CD4-positive, CD25-positive, alpha-beta regulatory T cell (primary cell): ENCODE measurements at regions not wholly inside any gene's neighbourhood (a gene's known extent, or its start where the extent isn't known, plus 50 kb on each side); places are given as distances from the start of the nearest gene placed in this dataset.
"Not testable (repeated sequence)": the region's sequence is repeated elsewhere in the genome, so short reads cannot be mapped to it uniquely, and the experiment has no call there.

ENCODE experiments used
- ATAC-seq, 2 donors: fragments of 150-1000 bp; cut with Tn5 transposase; one replicate each; pipeline ENCODE4 v1.10.0; 2021; ENCODE audit warnings: low read depth in 2 of 2, moderate number of reproducible peaks in 2 of 2, moderate library complexity in 1 of 2
- DNase-seq, 3 donors: peaks; one replicate each; pipeline versions ENCODE4 v3.0.0 to v3.0.0-alpha.2; 2012 to 2022; ENCODE audit warnings: mixed read lengths in 1 of 3
- H3K27ac ChIP-seq: one replicate; pipeline ENCODE4 v1.7.0; 2013; ENCODE audit warnings: mild to moderate bottlenecking, low read length; ENCODE audit not compliant: insufficient read depth, poor library complexity, severe bottlenecking
- H3K27me3 ChIP-seq: one replicate; pipeline ENCODE4 v1.7.0; 2013; ENCODE audit warnings: low read length; ENCODE audit not compliant: control insufficient read depth, insufficient read depth
- H3K36me3 ChIP-seq: one replicate; pipeline ENCODE4 v1.7.0; 2013; ENCODE audit warnings: mild to moderate bottlenecking, low read length, moderate library complexity; ENCODE audit not compliant: control insufficient read depth, insufficient read depth
- H3K4me1 ChIP-seq: 2 replicates; pipeline ENCODE4 v1.7.0; 2013; ENCODE audit warnings: mild to moderate bottlenecking, low read length; ENCODE audit not compliant: insufficient read depth, control insufficient read depth, poor library complexity, severe bottlenecking
- H3K4me3 ChIP-seq: one replicate; pipeline ENCODE4 v1.7.0; 2013; ENCODE audit warnings: low read depth, mild to moderate bottlenecking, low read length, moderate library complexity
- H3K9me3 ChIP-seq, 2 experiments: 1 replicate in 1 of 2; 2 replicates in 1 of 2; pipeline ENCODE4 v1.7.0; 2013; ENCODE audit warnings: low read length in 2 of 2, mild to moderate bottlenecking in 1 of 2, moderate library complexity in 1 of 2; ENCODE audit not compliant: control insufficient read depth in 2 of 2
- H3K27ac Mint-ChIP-seq, 3 donors: one replicate each; pipeline ENCODE4 v1.8.0; 2020 to 2022; ENCODE audit warnings: mild to moderate bottlenecking in 3 of 3, mixed read lengths in 3 of 3, moderate library complexity in 2 of 3
- H3K27me3 Mint-ChIP-seq: one replicate; pipeline ENCODE4 v1.8.0; 2022; ENCODE audit warnings: mild to moderate bottlenecking, mixed read lengths
- H3K36me3 Mint-ChIP-seq: one replicate; pipeline ENCODE4 v1.8.0; 2020; ENCODE audit warnings: mixed read lengths
- H3K4me1 Mint-ChIP-seq, 4 donors: one replicate each; pipeline ENCODE4 v1.8.0; 2020 to 2022; ENCODE audit warnings: mixed read lengths in 4 of 4, mild to moderate bottlenecking in 1 of 4
- H3K4me3 Mint-ChIP-seq, 4 donors: one replicate each; pipeline ENCODE4 v1.8.0; 2020 to 2022; ENCODE audit warnings: mild to moderate bottlenecking in 4 of 4, mixed read lengths in 4 of 4, moderate library complexity in 3 of 4
- H3K9me3 Mint-ChIP-seq, 7 donors: one replicate each; pipeline ENCODE4 v1.8.0; 2020 to 2022; ENCODE audit warnings: mixed read lengths in 7 of 7, mild to moderate bottlenecking in 3 of 7, moderate library complexity in 2 of 7

DNA sequence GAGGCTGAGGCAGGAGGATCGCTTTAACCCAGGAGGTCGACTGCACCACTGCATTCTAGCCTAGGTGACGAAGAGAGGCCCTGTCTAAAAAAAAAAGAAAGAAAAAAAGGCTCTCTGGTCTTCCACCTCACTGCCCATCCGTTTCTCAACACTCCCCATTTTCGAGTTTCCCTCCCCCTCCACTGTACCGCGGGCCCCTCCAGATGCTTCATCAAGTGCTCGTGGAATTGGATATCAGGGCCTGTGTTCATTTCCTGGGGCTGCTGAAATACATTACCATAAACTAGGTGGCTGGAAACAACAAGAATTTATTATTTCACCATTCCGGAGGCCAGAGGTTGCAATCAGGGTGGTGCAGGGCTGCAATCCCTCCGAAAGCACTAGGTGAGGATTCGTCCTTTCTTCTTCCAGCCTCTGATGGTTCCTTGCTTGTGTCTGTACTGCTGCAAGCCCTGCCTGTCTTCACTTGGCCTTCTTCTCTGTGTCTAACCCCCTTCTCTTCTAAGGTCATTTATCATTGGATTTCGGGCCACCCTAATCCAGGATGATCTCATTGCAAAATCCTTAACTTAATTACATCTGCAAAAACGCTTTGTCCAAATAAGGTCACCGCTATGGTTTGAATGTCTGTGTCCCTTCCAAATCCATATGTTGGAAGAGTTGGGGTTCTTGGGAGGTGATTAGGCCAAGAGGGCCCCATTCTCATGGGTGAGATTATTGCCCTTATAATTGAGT is 135.1 kb downstream of the CRLF3 start:
- H3K27ac Mint-ChIP-seq, H3K36me3 ChIP-seq, H3K36me3 Mint-ChIP-seq, H3K27me3 ChIP-seq, H3K4me1 Mint-ChIP-seq, DNase-seq, ATAC-seq, H3K9me3 Mint-ChIP-seq, H3K4me3 ChIP-seq, H3K4me1 ChIP-seq, H3K9me3 ChIP-seq, H3K4me3 Mint-ChIP-seq, H3K27ac ChIP-seq: not testable (repeated sequence)
- peaks cover 26% of the 10 kb centered on the region for H3K27me3 Mint-ChIP-seq

- not testable (repeated sequence) for H3K4me1 Mint-ChIP-seq, H3K36me3 Mint-ChIP-seq, DNase-seq, H3K36me3 ChIP-seq, H3K27me3 ChIP-seq, H3K9me3 Mint-ChIP-seq, H3K4me3 ChIP-seq, ATAC-seq, H3K9me3 ChIP-seq, H3K4me1 ChIP-seq, H3K27ac ChIP-seq, H3K4me3 Mint-ChIP-seq
- H3K27ac Mint-ChIP-seq = peak overlapping the region in 1 of 3 donors; percentile 55
- H3K27me3 Mint-ChIP-seq = peaks cover 25% of the 10 kb centered on the region
Observed at GRCh38 chr17:30686538-30687479, 137.7 kb downstream of the CRLF3 start.

DNA sequence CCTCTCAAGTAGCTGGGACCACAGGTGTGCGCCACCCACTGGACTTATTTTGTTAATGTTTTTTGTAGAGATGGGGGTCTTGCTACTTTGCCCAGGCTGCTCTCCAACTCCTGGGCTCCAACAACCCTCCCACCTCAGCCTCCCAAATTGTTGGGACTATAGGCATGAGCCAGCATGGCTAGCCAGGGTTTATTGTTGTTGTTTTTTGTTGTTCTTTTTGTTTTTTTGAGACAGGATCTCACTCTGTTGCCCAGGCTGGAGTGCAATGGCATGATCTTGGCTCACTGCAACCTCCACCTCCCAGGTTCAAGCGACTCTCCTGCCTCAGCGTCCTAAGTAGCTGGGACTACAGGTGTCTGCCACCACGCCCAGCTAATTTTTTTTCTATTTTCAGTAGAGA is 142.2 kb downstream of the CRLF3 start:
- H3K4me1 Mint-ChIP-seq, H3K4me3 ChIP-seq, H3K36me3 Mint-ChIP-seq, H3K9me3 ChIP-seq, H3K27me3 ChIP-seq, H3K4me1 ChIP-seq, DNase-seq, H3K27ac Mint-ChIP-seq, ATAC-seq, H3K27ac ChIP-seq, H3K9me3 Mint-ChIP-seq, H3K4me3 Mint-ChIP-seq, H3K36me3 ChIP-seq: not testable (repeated sequence)
- H3K27me3 Mint-ChIP-seq = peaks cover 22% of the 10 kb centered on the region

DNA sequence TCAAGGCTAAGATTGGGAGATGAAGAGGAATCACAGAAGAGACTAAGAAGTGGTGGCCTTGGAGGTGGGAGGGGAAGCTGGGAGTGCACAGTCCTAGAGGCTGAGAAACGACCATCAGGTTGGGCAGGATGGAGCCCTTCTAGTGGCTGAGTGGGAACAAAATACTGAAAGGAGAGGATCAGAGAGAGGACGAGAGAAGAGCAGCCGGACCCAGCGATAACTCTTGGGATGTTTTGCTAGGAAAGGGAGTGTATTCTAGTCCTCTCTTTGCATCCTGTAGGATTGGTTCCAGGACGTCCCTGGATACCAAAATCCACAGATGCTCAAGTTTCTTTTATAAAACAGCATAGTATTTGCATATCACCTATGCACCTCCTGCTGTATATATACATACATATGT is 143.8 kb downstream of the CRLF3 start:
- H3K4me3 ChIP-seq, H3K36me3 Mint-ChIP-seq, H3K27ac Mint-ChIP-seq, H3K9me3 ChIP-seq, DNase-seq, ATAC-seq, H3K4me1 ChIP-seq, H3K27me3 ChIP-seq, H3K4me1 Mint-ChIP-seq, H3K36me3 ChIP-seq, H3K4me3 Mint-ChIP-seq, H3K27ac ChIP-seq: not testable (repeated sequence)
- Mint-ChIP-seq H3K27me3 (peaks cover 19% of the 10 kb centered on the region), H3K9me3 (peaks cover 1 to 17% (median 4%) of the 10 kb centered on the region in 7 donors)

- Histone ChIP-seq H3K4me3 (no peak overlapping the region), H3K36me3 (no peaks in the 10 kb centered on the region), H3K9me3 (no peaks in the 10 kb centered on the region), H3K27ac (no peak overlapping the region), H3K4me1 (no peaks in the 10 kb centered on the region), H3K27me3 (no peaks in the 10 kb centered on the region)
- DNase-seq (no peak), ATAC-seq (no peak)
- no peaks in the 10 kb centered on the region for H3K4me1 Mint-ChIP-seq
- no peak overlapping the region for H3K4me3 Mint-ChIP-seq
- H3K9me3 Mint-ChIP-seq = peaks cover 1 to 15% (median 4%) of the 10 kb centered on the region in 7 donors
- no peak overlapping the region for H3K27ac Mint-ChIP-seq
- H3K27me3 Mint-ChIP-seq = peaks cover 12% of the 10 kb centered on the region
- no peaks in the 10 kb centered on the region for H3K36me3 Mint-ChIP-seq
Observed at GRCh38 chr17:30677550-30678249, 146.8 kb downstream of the CRLF3 start.

DNA sequence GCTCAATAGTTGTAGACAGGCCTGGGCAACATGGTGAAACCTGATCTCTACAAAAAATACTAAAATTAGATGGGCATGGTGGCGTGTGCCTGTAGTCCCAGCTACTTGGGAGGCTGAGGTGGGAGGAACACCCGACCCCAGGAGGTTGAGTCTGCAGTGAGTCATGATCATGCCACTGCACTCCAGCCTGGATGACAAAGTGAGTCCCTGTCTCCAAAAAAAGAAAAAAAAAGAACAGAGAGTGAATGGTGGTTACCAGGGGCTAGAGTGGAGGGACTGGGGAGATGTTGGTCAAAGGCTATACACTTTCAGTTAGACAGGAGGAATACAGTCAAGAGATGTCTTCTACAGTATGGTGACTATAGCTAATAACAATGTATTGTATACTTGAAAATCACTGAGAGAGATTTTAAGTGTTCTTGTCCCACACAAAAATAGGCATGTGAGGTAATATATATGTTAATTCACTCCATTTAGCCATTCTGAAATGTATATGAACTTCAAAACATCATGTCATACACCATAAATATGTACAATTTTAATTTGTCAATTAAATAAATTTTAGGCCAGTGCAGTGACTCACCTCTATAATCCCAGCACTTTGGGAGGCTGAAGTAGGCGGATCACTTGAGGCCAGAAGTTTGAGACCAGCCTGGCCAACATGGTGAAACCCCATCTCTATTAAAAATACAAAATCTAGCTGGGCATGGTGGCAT is 148.6 kb downstream of the CRLF3 start:
- not testable (repeated sequence) for H3K9me3 ChIP-seq, H3K4me1 Mint-ChIP-seq, H3K4me3 Mint-ChIP-seq, DNase-seq, H3K27ac ChIP-seq, H3K36me3 Mint-ChIP-seq, H3K27ac Mint-ChIP-seq, ATAC-seq, H3K36me3 ChIP-seq, H3K27me3 ChIP-seq, H3K4me1 ChIP-seq, H3K4me3 ChIP-seq
- Mint-ChIP-seq H3K9me3 (peaks cover 1 to 15% (median 4%) of the 10 kb centered on the region in 7 donors), H3K27me3 (peaks cover 12% of the 10 kb centered on the region)

DNA sequence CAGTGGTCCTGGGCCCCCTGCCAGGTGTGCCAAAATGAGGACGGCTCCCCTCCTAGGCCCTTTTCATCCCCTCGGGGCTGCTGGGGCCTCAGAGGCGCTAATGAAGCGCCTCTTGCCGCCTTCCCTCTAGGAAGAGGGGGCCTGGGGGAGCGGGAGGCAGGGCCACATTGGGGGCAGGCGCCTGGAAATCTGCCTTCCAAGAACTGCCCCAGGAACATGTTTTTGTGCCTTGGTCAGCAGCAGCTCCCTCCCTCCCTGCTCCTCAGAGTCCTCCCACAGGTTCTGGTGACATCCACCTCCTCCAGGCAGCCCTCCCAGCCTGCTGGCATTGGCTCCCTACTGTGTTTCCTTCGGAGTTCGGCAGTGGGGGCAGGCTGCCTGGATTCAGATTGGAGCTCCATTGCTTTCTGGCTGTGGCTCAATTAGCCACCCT is 155.3 kb downstream of the CRLF3 start:
- peak overlapping the region in 1 of 4 donors; percentile 68 for H3K4me3 Mint-ChIP-seq
- H3K27ac Mint-ChIP-seq = not testable (repeated sequence)

More for the DNA sequence above, 155.3 kb downstream of the CRLF3 start:
- H3K9me3 Mint-ChIP-seq, H3K27me3 ChIP-seq, H3K9me3 ChIP-seq, H3K36me3 ChIP-seq, DNase-seq, H3K4me3 ChIP-seq, ATAC-seq, H3K4me1 ChIP-seq, H3K27me3 Mint-ChIP-seq, H3K27ac ChIP-seq, H3K36me3 Mint-ChIP-seq, H3K4me1 Mint-ChIP-seq: not testable (repeated sequence)
